ENCODE measurements at regions not wholly inside any gene's neighbourhood (a gene's known extent, or its start where the extent isn't known, plus 50 kb on each side); places are given as distances from the start of the nearest gene placed in this dataset.

- TF ChIP-seq HNF1A (IDR thresholded peaks at IDR 0.05; ENCODE audit: low read depth) (peak; percentile 89), HNF1A (CRISPR knock-in tag; IDR thresholded peaks at IDR 0.05; ENCODE audit: borderline replicate concordance) (peak; percentile 92), FOSL2 (CRISPR knock-in tag; IDR thresholded peaks at IDR 0.05) (peak; percentile 53), KAT7 (CRISPR knock-in tag; IDR thresholded peaks at IDR 0.05; ENCODE audit: borderline replicate concordance) (no peak), ZMYM3 (CRISPR knock-in tag; IDR thresholded peaks at IDR 0.05) (no peak; the same call in 1 of the 2 replicates), DNMT3B (CRISPR knock-in tag; conservative IDR thresholded peaks at IDR 0.05) (no peak; the same call in 1 of the 2 replicates), ZNF777 (CRISPR knock-in tag; IDR thresholded peaks at IDR 0.05) (no peak), ZNF577 (CRISPR knock-in tag; IDR thresholded peaks at IDR 0.05; ENCODE audit: borderline replicate concordance, low read depth) (no peak), ZMAT3 (CRISPR knock-in tag; conservative IDR thresholded peaks at IDR 0.05) (no peak; the same call in 1 of the 2 replicates), DPF2 (CRISPR knock-in tag; IDR thresholded peaks at IDR 0.05; ENCODE audit: borderline replicate concordance, low read depth) (peak; percentile 38; the same call in 1 of the 2 replicates), ZNF280B (CRISPR knock-in tag; IDR thresholded peaks at IDR 0.05; ENCODE audit: borderline replicate concordance) (peak; percentile 60; the same call in 1 of the 2 replicates), HNRNPUL1 (IDR thresholded peaks at IDR 0.05; ENCODE audit: low read depth, low read length) (no peak), ZNF564 (CRISPR knock-in tag; IDR thresholded peaks at IDR 0.05) (peak; percentile 73; the same call in 1 of the 2 replicates), HNF4A (CRISPR knock-in tag; IDR thresholded peaks at IDR 0.05) (peak; percentile 72)
- TF ChIP-seq, protein P1, sequence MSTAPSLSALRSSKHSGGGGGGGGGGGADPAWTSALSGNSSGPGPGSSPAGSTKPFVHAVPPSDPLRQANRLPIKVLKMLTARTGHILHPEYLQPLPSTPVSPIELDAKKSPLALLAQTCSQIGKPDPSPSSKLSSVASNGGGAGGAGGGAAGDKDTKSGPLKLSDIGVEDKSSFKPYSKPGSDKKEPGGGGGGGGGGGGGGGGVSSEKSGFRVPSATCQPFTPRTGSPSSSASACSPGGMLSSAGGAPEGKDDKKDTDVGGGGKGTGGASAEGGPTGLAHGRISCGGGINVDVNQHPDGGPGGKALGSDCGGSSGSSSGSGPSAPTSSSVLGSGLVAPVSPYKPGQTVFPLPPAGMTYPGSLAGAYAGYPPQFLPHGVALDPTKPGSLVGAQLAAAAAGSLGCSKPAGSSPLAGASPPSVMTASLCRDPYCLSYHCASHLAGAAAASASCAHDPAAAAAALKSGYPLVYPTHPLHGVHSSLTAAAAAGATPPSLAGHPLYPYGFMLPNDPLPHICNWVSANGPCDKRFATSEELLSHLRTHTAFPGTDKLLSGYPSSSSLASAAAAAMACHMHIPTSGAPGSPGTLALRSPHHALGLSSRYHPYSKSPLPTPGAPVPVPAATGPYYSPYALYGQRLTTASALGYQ (CRISPR knock-in tag; IDR thresholded peaks at IDR 0.05): no peak
- TF ChIP-seq, protein P2, sequence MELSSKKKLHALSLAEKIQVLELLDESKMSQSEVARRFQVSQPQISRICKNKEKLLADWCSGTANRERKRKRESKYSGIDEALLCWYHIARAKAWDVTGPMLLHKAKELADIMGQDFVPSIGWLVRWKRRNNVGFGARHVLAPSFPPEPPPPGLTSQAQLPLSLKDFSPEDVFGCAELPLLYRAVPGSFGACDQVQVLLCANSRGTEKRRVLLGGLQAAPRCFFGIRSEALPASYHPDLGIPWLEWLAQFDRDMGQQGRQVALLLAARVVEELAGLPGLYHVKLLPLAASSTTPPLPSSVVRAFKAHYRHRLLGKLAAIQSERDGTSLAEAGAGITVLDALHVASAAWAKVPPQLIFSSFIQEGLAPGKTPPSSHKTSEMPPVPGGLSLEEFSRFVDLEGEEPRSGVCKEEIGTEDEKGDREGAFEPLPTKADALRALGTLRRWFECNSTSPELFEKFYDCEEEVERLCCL (CRISPR knock-in tag; IDR thresholded peaks at IDR 0.05; ENCODE audit: borderline replicate concordance): no peak
- TF ChIP-seq, protein P3, sequence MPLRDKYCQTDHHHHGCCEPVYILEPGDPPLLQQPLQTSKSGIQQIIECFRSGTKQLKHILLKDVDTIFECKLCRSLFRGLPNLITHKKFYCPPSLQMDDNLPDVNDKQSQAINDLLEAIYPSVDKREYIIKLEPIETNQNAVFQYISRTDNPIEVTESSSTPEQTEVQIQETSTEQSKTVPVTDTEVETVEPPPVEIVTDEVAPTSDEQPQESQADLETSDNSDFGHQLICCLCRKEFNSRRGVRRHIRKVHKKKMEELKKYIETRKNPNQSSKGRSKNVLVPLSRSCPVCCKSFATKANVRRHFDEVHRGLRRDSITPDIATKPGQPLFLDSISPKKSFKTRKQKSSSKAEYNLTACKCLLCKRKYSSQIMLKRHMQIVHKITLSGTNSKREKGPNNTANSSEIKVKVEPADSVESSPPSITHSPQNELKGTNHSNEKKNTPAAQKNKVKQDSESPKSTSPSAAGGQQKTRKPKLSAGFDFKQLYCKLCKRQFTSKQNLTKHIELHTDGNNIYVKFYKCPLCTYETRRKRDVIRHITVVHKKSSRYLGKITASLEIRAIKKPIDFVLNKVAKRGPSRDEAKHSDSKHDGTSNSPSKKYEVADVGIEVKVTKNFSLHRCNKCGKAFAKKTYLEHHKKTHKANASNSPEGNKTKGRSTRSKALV (CRISPR knock-in tag; IDR thresholded peaks at IDR 0.05): no peak
Measured at GRCh38 chr2:236968101-236968879, 117.4 kb upstream of the COPS8 start (continued).

All from HepG2 (cell line).